ENCODE measurements at regions not wholly inside any gene's neighbourhood (a gene's known extent, or its start where the extent isn't known, plus 50 kb on each side); places are given as distances from the start of the nearest gene placed in this dataset.

DNA sequence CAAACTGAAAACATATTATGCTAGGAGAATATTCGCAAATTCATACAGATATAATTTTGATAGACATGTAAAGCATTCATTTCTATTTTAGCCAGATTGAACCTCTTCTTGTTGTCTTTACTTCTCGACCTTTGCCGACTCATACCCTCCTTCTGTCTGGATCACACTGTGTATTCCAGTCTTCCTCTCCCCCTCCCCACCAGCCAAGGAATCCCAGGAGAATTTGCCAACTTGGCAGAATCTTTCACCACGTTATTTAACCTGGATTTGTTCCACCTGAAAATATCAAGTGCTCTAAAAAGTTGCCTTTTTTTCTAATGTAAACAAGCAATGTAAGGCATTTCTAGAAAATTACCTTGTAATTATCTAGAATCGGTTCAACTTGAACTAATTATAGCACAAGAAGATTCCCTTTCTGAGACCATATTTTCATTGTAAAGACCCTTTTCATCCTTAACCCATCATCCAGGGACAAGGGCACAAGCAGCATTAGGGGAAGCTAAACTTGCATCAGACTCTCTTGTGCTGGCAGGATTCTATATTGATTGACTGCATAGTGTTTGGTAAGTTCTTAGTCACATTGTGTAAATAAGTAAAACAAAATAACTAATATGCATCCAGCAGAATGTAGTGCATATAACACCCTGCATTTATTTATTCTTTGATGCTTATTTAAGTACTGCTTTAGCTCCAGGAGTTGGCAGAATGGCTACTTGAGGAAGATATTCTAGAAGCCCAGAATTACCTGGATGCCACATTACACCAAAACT is 1328.7 kb upstream of the NXPH2 start:
- no peaks in the 10 kb centered on the region for H3K4me1 ChIP-seq
- no peaks in the 10 kb centered on the region for H3K36me3 ChIP-seq (ENCODE audit: low read depth, missing control alignments)
- WGBS, 2 donors, result 64 to 66% methylated on average over 5 of the region's 5 CpGs
- no peak overlapping the region for H3K27ac ChIP-seq
- no peak for TF ChIP-seq POLR2A (IDR thresholded peaks at IDR 0.05)
- TF ChIP-seq, protein P1, sequence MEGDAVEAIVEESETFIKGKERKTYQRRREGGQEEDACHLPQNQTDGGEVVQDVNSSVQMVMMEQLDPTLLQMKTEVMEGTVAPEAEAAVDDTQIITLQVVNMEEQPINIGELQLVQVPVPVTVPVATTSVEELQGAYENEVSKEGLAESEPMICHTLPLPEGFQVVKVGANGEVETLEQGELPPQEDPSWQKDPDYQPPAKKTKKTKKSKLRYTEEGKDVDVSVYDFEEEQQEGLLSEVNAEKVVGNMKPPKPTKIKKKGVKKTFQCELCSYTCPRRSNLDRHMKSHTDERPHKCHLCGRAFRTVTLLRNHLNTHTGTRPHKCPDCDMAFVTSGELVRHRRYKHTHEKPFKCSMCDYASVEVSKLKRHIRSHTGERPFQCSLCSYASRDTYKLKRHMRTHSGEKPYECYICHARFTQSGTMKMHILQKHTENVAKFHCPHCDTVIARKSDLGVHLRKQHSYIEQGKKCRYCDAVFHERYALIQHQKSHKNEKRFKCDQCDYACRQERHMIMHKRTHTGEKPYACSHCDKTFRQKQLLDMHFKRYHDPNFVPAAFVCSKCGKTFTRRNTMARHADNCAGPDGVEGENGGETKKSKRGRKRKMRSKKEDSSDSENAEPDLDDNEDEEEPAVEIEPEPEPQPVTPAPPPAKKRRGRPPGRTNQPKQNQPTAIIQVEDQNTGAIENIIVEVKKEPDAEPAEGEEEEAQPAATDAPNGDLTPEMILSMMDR (IDR thresholded peaks at IDR 0.05), result no peak
- no peak overlapping the region for H3K4me3 ChIP-seq
- no peaks in the 10 kb centered on the region for H3K9me3 ChIP-seq
- intact Hi-C loops (cut with DNase I; ENCODE audit: low total_unique reads), result no loop called here
- H3K27me3 ChIP-seq, result no peaks in the 10 kb centered on the region
- no peak for DNase-seq

DNA sequence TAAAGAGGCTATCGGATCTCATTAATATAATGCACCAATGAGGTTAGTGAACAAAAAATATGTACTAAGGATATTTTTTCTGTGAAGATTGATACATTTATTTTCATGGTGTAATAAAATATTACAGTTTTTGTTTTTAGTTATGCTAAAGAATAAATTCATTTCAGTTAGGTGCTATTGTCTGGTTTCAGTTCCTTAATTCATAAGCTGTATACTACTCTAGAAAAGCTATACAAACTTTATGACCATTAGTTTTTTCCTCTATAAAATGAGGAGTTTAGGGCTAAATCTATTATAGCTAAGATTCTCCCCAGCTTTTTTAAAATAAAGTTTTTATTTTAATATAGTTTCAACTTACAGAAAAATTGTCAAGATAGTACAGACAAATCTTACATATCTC is 1311.7 kb upstream of the NXPH2 start:
- 93% methylated on average over 1 of the region's 1 CpG for WGBS, 2 donors
- no peak for DNase-seq
- TF ChIP-seq POLR2A (IDR thresholded peaks at IDR 0.05), result no peak
- TF ChIP-seq, protein P1 (IDR thresholded peaks at IDR 0.05), result no peak
- Histone ChIP-seq H3K4me3 (no peak overlapping the region), H3K36me3 (ENCODE audit: low read depth, missing control alignments) (no peaks in the 10 kb centered on the region), H3K27me3 (no peaks in the 10 kb centered on the region), H3K9me3 (no peaks in the 10 kb centered on the region), H3K4me1 (no peaks in the 10 kb centered on the region), H3K27ac (no peak overlapping the region)
- intact Hi-C loops (cut with DNase I; ENCODE audit: low total_unique reads), result no loop called here

DNA sequence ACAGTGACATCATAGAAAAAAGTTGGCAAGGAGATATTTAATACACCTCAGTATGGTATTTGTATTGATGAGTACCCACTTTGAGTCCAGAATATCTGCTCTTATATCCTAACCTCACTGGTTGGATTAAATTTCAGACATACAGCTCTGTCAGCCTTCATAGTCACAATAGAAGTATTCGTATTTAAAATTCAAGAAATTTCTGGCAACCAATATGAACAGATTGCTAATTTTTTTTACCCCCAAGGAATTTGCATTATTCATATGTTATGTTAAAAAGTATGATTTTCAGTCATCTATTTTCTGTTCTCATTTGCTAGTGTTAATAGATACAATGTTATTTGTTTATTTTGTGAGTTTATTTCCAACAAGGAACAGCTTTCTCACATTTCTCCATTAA is 1306.8 kb upstream of the NXPH2 start:
- TF ChIP-seq, protein P1 (IDR thresholded peaks at IDR 0.05), result no peak
- no peak for TF ChIP-seq POLR2A (IDR thresholded peaks at IDR 0.05)
- H3K4me3 ChIP-seq, result no peak overlapping the region
- DNase-seq, result no peak
- H3K27me3 ChIP-seq, result no peaks in the 10 kb centered on the region
- no peaks in the 10 kb centered on the region for H3K36me3 ChIP-seq (ENCODE audit: low read depth, missing control alignments)
- intact Hi-C loops (cut with DNase I; ENCODE audit: low total_unique reads), result no loop called here
- no peak overlapping the region for H3K27ac ChIP-seq
- no peaks in the 10 kb centered on the region for H3K4me1 ChIP-seq
- no peaks in the 10 kb centered on the region for H3K9me3 ChIP-seq
- WGBS, 2 donors, result 95% methylated on average over 1 of the region's 1 CpG

DNA sequence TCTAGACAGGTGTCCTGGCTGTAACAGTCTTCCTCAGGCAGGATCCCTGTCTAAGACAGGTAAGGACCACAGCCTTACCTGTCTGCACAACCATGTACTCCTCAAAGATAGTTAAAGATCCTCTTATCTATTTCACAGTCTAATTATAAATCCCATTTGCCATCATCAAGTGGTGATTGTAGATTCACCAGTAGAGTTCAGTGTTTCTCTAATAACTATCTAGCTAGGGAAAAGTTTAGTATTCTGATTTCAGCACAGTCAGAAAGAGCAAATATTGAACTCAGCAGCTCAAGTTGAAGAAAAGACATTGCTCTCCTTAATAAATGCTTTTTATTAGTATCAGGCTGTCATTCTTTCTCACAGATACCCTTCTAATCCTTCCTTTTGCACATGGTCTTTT is 1305.5 kb upstream of the NXPH2 start:
- DNase-seq, result no peak
- Histone ChIP-seq H3K27ac (no peak overlapping the region), H3K4me1 (no peaks in the 10 kb centered on the region), H3K9me3 (no peaks in the 10 kb centered on the region), H3K4me3 (no peak overlapping the region), H3K36me3 (ENCODE audit: low read depth, missing control alignments) (no peaks in the 10 kb centered on the region), H3K27me3 (no peaks in the 10 kb centered on the region)
- TF ChIP-seq POLR2A (IDR thresholded peaks at IDR 0.05), result no peak
- TF ChIP-seq, protein P1 (IDR thresholded peaks at IDR 0.05), result no peak
- intact Hi-C loops (cut with DNase I; ENCODE audit: low total_unique reads), result no loop called here

DNA sequence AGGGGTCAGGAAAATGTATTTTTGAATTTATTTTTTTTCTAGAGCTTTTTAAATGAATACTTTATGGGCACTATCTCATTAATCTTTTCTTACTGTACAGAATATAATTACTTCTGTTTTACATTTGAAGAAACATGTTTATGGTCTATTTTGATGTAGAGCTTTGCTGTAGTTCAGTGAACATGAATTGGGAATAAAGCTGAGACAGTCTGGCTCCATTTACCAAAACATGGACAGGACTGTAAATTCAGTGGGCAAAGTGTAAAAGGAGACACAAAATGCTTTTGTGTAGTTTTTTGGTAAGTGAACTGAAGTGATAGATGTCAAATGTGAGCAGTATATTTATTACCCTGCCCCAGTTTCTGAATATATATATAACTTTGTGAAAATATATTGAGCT is 1298.8 kb upstream of the NXPH2 start:
- intact Hi-C loops (cut with DNase I; ENCODE audit: low total_unique reads), result no loop called here
- Histone ChIP-seq H3K4me1 (no peaks in the 10 kb centered on the region), H3K27me3 (no peaks in the 10 kb centered on the region), H3K27ac (no peak overlapping the region), H3K36me3 (ENCODE audit: low read depth, missing control alignments) (no peaks in the 10 kb centered on the region), H3K9me3 (no peaks in the 10 kb centered on the region), H3K4me3 (no peak overlapping the region)
- no peak for TF ChIP-seq POLR2A (IDR thresholded peaks at IDR 0.05)
- TF ChIP-seq, protein P1 (IDR thresholded peaks at IDR 0.05), result no peak
- no peak for DNase-seq

All from testis (tissue), 2 donors.